Skeletal muscle satellite cell (primary cell): ENCODE measurements at regions not wholly inside any gene's neighbourhood (a gene's known extent, or its start where the extent isn't known, plus 50 kb on each side); places are given as distances from the start of the nearest gene placed in this dataset.

Experiments
- H3K27me3 ChIP-seq: 2 replicates; pipeline ENCODE4 v1.7.0; 2013; ENCODE audit warnings: low read length; ENCODE audit not compliant: control insufficient read depth, insufficient read depth
- H3K36me3 ChIP-seq: 2 replicates; pipeline ENCODE4 v1.7.0; 2013; ENCODE audit warnings: mild to moderate bottlenecking, control low read depth, low read length; ENCODE audit not compliant: insufficient read depth
- H3K4me1 ChIP-seq: 2 replicates; pipeline ENCODE4 v1.7.0; 2013; ENCODE audit warnings: low read length; ENCODE audit not compliant: control insufficient read depth, insufficient read depth
- H3K4me2 ChIP-seq: 2 replicates; pipeline ENCODE4 v1.7.0; 2013; ENCODE audit warnings: mild to moderate bottlenecking, low read length
- H3K4me3 ChIP-seq: 2 replicates; pipeline ENCODE4 v1.7.0; 2013; ENCODE audit warnings: low read length
- H3K9ac ChIP-seq: 2 replicates; pipeline ENCODE4 v1.7.0; 2013; ENCODE audit warnings: mild to moderate bottlenecking, low read depth, low read length, moderate library complexity
- H3K9me3 ChIP-seq: replicated peaks from 2 replicates; pipeline ENCODE4 v1.7.0; 2013; ENCODE audit warnings: mild to moderate bottlenecking, control low read depth, low read length

- H3K4me3 ChIP-seq, result no peak overlapping the region
- H3K27me3 ChIP-seq, result no peaks in the 10 kb centered on the region
- H3K9me3 ChIP-seq, result peaks cover 9% of the 10 kb centered on the region
- H3K4me1 ChIP-seq, result no peaks in the 10 kb centered on the region
- no peaks in the 10 kb centered on the region for H3K36me3 ChIP-seq
- no peak overlapping the region for H3K4me2 ChIP-seq
- H3K9ac ChIP-seq, result no peak overlapping the region
Observed at GRCh38 chr1:4269952-4270570, 370.0 kb upstream of the C1orf174 start.

DNA sequence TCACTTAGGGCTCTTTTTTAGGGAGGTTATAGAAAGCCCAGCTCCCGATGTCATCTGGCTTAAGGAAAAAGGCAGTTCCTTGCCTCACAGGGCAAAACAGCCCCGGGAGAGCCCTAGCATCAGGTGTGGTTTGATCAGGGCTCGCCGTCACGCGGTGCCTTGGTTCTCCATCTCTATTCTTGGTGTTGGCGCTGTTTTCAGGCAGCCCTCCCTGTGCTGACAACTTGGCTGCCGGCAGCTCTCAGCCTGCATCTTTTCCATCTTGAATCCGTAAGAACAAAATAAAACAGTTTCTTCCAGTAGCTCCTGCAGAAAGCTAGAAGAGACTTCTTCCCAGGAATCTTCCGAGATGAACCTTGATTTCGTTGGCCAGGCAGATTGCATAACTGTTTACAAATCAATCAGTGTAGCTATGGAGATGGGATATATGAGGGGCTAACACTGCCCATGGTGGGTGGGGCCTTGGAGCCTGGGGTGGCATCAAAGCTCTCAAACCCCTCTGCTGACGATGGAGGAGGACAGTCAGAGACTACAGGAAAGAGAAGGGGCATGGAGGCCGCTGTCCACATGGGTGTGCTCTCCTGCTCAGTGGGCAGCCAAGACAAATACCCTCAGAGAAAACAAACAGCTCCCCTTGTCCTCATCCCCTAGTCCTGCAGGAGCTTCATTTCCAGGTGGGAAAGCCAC is 370.7 kb upstream of the C1orf174 start:
- no peak overlapping the region for H3K9ac ChIP-seq
- H3K27me3 ChIP-seq, result no peaks in the 10 kb centered on the region
- H3K4me3 ChIP-seq, result no peak overlapping the region
- H3K4me2 ChIP-seq, result no peak overlapping the region
- H3K9me3 ChIP-seq, result peaks cover 9% of the 10 kb centered on the region
- H3K4me1 ChIP-seq, result no peaks in the 10 kb centered on the region
- no peaks in the 10 kb centered on the region for H3K36me3 ChIP-seq

DNA sequence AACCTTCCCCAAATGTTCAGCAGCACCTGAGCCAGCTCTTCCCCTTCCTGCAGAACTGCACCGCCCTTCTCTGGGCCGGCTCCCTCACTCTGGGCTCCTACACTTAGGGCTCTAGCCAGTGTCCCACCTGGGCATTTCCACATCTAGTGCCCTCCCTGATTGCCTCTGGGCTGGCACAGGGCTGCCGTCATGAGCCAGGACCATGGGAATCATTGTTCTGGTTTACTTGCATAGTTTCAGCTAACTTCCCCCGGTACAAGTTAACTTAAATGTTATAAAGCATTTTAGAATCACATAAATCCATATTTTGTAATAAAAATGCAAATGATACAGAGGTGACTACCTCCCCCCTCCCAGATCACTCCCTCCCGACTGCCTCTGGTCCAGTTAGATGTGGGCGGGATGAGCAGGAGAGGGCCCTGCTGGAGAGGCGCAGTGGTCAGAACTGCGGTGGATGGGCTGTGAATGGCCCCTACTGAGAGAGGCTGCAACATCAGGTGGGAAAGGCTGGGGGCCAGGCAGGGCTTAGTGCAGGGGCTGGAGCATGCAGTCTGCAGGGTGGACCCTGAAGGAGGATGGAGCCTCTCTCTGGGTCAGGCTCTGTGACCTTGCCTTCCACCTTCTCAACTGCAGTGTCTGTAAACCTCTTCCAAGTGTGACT is 371.4 kb upstream of the C1orf174 start:
- Histone ChIP-seq H3K27me3 (no peaks in the 10 kb centered on the region), H3K4me2 (no peak overlapping the region), H3K4me3 (no peak overlapping the region), H3K9ac (no peak overlapping the region), H3K36me3 (no peaks in the 10 kb centered on the region), H3K4me1 (no peaks in the 10 kb centered on the region), H3K9me3 (peaks cover 9% of the 10 kb centered on the region)

GRCh38 chr1:4272568-4272967 is 372.5 kb upstream of the C1orf174 start:
- Histone ChIP-seq H3K9ac (no peak overlapping the region), H3K4me1 (no peaks in the 10 kb centered on the region), H3K9me3 (peaks cover 15% of the 10 kb centered on the region), H3K4me3 (no peak overlapping the region), H3K27me3 (no peaks in the 10 kb centered on the region), H3K4me2 (no peak overlapping the region), H3K36me3 (no peaks in the 10 kb centered on the region)

- Histone ChIP-seq H3K4me3 (no peak overlapping the region), H3K9ac (no peak overlapping the region), H3K27me3 (no peaks in the 10 kb centered on the region), H3K4me2 (no peak overlapping the region), H3K36me3 (no peaks in the 10 kb centered on the region), H3K9me3 (peaks cover 13% of the 10 kb centered on the region), H3K4me1 (no peaks in the 10 kb centered on the region)
Observed at GRCh38 chr1:4273243-4273642, 373.2 kb upstream of the C1orf174 start.

DNA sequence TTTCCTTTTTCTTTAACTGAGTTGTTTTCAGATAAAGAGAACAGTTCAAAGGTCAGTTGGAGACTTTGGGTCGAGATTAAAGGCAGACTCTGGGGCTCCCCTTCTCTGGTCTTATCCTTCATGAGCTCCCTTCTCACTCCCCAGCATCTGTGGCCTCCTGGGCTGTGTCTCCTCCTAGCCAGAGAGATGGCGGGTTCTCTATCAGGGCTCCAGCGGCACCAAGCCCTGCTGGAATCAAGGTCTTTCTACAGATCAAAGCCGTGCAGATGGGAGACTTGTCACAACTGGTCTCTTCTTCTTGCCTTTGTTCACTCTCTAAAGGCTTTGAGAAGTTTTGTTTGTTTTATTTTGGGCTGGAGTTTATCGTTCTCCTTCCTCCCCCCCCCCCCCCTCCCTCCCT is 373.7 kb upstream of the C1orf174 start:
- Histone ChIP-seq H3K4me1 (no peaks in the 10 kb centered on the region), H3K9ac (no peak overlapping the region), H3K4me3 (no peak overlapping the region), H3K36me3 (no peaks in the 10 kb centered on the region), H3K9me3 (peaks cover 12% of the 10 kb centered on the region), H3K27me3 (no peaks in the 10 kb centered on the region), H3K4me2 (no peak overlapping the region)

- Histone ChIP-seq H3K36me3 (no peaks in the 10 kb centered on the region), H3K4me2 (no peak overlapping the region), H3K9ac (no peak overlapping the region), H3K4me3 (no peak overlapping the region), H3K27me3 (no peaks in the 10 kb centered on the region), H3K9me3 (peaks cover 12% of the 10 kb centered on the region), H3K4me1 (no peaks in the 10 kb centered on the region)
Observed at GRCh38 chr1:4275083-4275482, 375.0 kb upstream of the C1orf174 start.

DNA sequence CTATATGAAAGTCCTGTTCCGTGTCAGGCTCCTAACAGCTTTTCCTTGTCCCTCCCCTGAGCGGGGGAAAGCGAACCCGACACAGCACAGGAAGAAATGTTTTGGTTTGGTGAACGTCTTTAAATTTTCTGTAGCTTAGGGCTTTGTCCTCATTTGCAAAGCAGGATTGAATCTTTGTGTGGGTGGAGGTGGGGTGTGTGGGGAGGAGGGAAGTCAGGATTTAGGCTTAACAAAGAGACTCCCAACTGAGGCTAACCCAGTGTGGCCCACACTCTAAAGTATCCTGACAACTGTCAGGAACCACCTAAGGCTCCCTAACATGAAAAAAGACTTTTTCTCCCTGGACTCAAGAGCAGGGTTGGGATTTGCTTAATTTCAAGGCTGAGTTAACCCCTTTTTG is 376.2 kb upstream of the C1orf174 start:
- Histone ChIP-seq H3K9ac (no peak overlapping the region), H3K4me3 (no peak overlapping the region), H3K36me3 (no peaks in the 10 kb centered on the region), H3K27me3 (no peaks in the 10 kb centered on the region), H3K4me2 (no peak overlapping the region), H3K4me1 (no peaks in the 10 kb centered on the region), H3K9me3 (peaks cover 18% of the 10 kb centered on the region)

GRCh38 chr1:4277598-4277997 is 376.8 kb upstream of the AJAP1 start:
- no peaks in the 10 kb centered on the region for H3K36me3 ChIP-seq
- no peak overlapping the region for H3K9ac ChIP-seq

GRCh38 chr1:4284976-4285375 is 369.4 kb upstream of the AJAP1 start:
- Histone ChIP-seq H3K4me1 (no peaks in the 10 kb centered on the region), H3K4me3 (no peak overlapping the region), H3K9me3 (peaks cover 12% of the 10 kb centered on the region), H3K4me2 (no peak overlapping the region), H3K36me3 (no peaks in the 10 kb centered on the region), H3K27me3 (no peaks in the 10 kb centered on the region), H3K9ac (no peak overlapping the region)

More at GRCh38 chr1:4277598-4277997, 376.8 kb upstream of the AJAP1 start:
- no peaks in the 10 kb centered on the region for H3K27me3 ChIP-seq
- no peak overlapping the region for H3K4me2 ChIP-seq
- no peaks in the 10 kb centered on the region for H3K4me1 ChIP-seq
- peaks cover 13% of the 10 kb centered on the region for H3K9me3 ChIP-seq
- no peak overlapping the region for H3K4me3 ChIP-seq

DNA sequence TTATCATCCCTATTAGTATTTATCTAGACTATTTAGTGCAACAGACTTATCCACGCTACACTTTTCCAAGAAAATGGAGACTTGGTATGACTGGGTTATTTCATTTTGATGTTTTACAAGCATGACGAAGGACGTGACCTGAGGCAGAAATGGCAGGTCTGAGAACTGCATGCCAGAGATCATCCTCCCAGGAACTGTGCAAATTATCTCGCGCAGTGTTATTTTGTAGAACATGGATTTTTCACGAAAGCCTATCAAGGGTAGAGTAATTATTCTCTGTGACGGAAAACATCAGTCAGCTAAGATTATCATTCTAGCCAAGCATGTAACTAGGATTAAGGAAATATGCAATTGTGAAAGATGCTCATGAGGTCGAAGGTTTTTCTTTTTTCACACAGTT is 361.5 kb upstream of the AJAP1 start:
- no peak overlapping the region for H3K4me2 ChIP-seq
- no peaks in the 10 kb centered on the region for H3K27me3 ChIP-seq
- H3K9me3 ChIP-seq, result peaks cover 20% of the 10 kb centered on the region
- H3K4me1 ChIP-seq, result no peaks in the 10 kb centered on the region
- H3K4me3 ChIP-seq, result no peak overlapping the region
- no peaks in the 10 kb centered on the region for H3K36me3 ChIP-seq
- no peak overlapping the region for H3K9ac ChIP-seq
